ENCODE measurements at regions not wholly inside any gene's neighbourhood (a gene's known extent, or its start where the extent isn't known, plus 50 kb on each side); places are given as distances from the start of the nearest gene placed in this dataset.

GRCh38 chr11:79918846-79919245, 478.0 kb upstream of the TENM4 start:
- no peak for DNase-seq

GRCh38 chr11:79906164-79906563, 465.3 kb upstream of the TENM4 start:
- DNase-seq, result no peak

- no peak for DNase-seq
Measured at GRCh38 chr11:79902493-79902892, 461.7 kb upstream of the TENM4 start.

- DNase-seq, result no peak
Measured at GRCh38 chr11:79897896-79898295, 457.1 kb upstream of the TENM4 start.

GRCh38 chr11:79896258-79896657, 455.4 kb upstream of the TENM4 start:
- no peak for DNase-seq

- no peak for DNase-seq
Measured at GRCh38 chr11:79894111-79894510, 453.3 kb upstream of the TENM4 start.

GRCh38 chr11:79890272-79890671, 449.4 kb upstream of the TENM4 start:
- DNase-seq, result no peak

GRCh38 chr11:79864882-79865281, 424.1 kb upstream of the TENM4 start:
- no peak for DNase-seq

- DNase-seq, result no peak
Measured at GRCh38 chr11:79860336-79860735, 419.5 kb upstream of the TENM4 start.

GRCh38 chr11:79857377-79858214, 416.8 kb upstream of the TENM4 start:
- no peak for DNase-seq

GRCh38 chr11:79852176-79852575, 411.3 kb upstream of the TENM4 start:
- no peak for DNase-seq

GRCh38 chr11:79845002-79845709, 404.3 kb upstream of the TENM4 start:
- DNase-seq, result no peak

GRCh38 chr11:79834015-79834414, 393.2 kb upstream of the TENM4 start:
- no peak for DNase-seq

GRCh38 chr11:79830446-79830845, 389.6 kb upstream of the TENM4 start:
- no peak for DNase-seq

GRCh38 chr11:79829891-79830290, 389.1 kb upstream of the TENM4 start:
- no peak for DNase-seq

- no peak for DNase-seq
Measured at GRCh38 chr11:79822766-79823165, 381.9 kb upstream of the TENM4 start.

GRCh38 chr11:79813551-79813950, 372.7 kb upstream of the TENM4 start:
- DNase-seq, result no peak

- no peak for DNase-seq
Measured at GRCh38 chr11:79809487-79809886, 368.7 kb upstream of the TENM4 start.

GRCh38 chr11:79807506-79807905, 366.7 kb upstream of the TENM4 start:
- no peak for DNase-seq

- no peak for DNase-seq
Measured at GRCh38 chr11:79796704-79797103, 355.9 kb upstream of the TENM4 start.

GRCh38 chr11:79794484-79795393, 353.9 kb upstream of the TENM4 start:
- DNase-seq, result no peak

- DNase-seq, result no peak
Measured at GRCh38 chr11:79794057-79794456, 353.2 kb upstream of the TENM4 start.

GRCh38 chr11:79786961-79787360, 346.1 kb upstream of the TENM4 start:
- no peak for DNase-seq
